ENCODE measurements at regions not wholly inside any gene's neighbourhood (a gene's known extent, or its start where the extent isn't known, plus 50 kb on each side); places are given as distances from the start of the nearest gene placed in this dataset.

DNA sequence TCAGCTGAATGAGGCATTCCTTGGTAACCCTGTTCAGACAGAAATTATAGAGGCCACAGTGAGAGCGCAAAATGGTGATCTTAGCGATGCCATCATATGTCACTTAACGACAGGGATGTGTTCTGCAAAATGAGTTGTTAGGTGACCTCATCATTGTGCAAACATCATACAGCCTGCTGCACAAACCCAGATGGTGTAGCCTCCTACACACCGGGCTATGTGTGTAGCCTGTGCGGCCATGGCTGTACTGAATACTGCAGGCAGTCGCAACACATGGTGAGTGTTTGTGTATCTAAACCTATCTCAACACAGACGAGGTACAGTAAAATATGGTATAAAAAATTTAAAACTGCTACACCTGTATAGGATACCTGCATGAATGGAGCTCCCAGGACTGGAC is 234.1 kb upstream of the PMEPA1 start:
- Histone ChIP-seq H2BK20ac (ENCODE audit: low read depth, low read length, poor library complexity, severe bottlenecking) (no peak overlapping the region), H2BK12ac (ENCODE audit: insufficient read length, low read depth, low read length) (no peak overlapping the region), H3K56ac (ENCODE audit: insufficient read length, low read depth, low read length) (no peak overlapping the region), H3K14ac (ENCODE audit: insufficient read depth, low read length) (no peak overlapping the region), H4K91ac (ENCODE audit: insufficient read length, low read depth, low read length) (no peak overlapping the region), H4K8ac (replicated peaks; ENCODE audit: insufficient read length, low read depth, low read length) (no peak overlapping the region), H3K23ac (ENCODE audit: insufficient read length, low read depth, low read length) (no peak overlapping the region), H3K9me3 (ENCODE audit: control insufficient read depth, low read depth, low read length) (no peaks in the 10 kb centered on the region), H2AFZ (ENCODE audit: low read length) (no peak overlapping the region), H3K4ac (ENCODE audit: low read depth, low read length) (no peak overlapping the region), H2BK5ac (ENCODE audit: insufficient read length, low read length) (no peak overlapping the region), H3K4me1 (ENCODE audit: insufficient read depth, low read length) (no peaks in the 10 kb centered on the region; the same call in 1 of the 2 replicates), H3K23me2 (ENCODE audit: insufficient read length, low read depth, low read length, poor library complexity, severe bottlenecking) (no peaks in the 10 kb centered on the region), H2BK120ac (ENCODE audit: low read depth, low read length, poor library complexity, severe bottlenecking) (no peak overlapping the region), H3K27me3 (ENCODE audit: insufficient read depth, low read length) (no peaks in the 10 kb centered on the region), H3K79me1 (ENCODE audit: insufficient read depth, low read depth, low read length, poor library complexity, severe bottlenecking) (no peaks in the 10 kb centered on the region), H3K79me2 (ENCODE audit: insufficient read depth, low read length) (no peaks in the 10 kb centered on the region), H4K5ac (ENCODE audit: insufficient read length, low read depth, low read length) (no peak overlapping the region), H3K9ac (ENCODE audit: extremely low read depth, insufficient read length, low read length) (no peak overlapping the region), H2AK5ac (ENCODE audit: insufficient read length, low read length) (no peak overlapping the region), H3K18ac (ENCODE audit: insufficient read length, low read depth, low read length) (no peak overlapping the region), H4K20me1 (ENCODE audit: control insufficient read depth, insufficient read depth, insufficient read length) (no peaks in the 10 kb centered on the region), H3K4me2 (ENCODE audit: insufficient read depth, insufficient read length, low read length) (no peak overlapping the region), H2BK15ac (ENCODE audit: low read depth, low read length) (no peak overlapping the region), H3K27ac (ENCODE audit: insufficient read length, low read depth, low read length) (no peak overlapping the region), H3T11ph (ENCODE audit: low read length) (no peak overlapping the region)
- no CpG with 5 or more reads among the region's 7 CpGs for WGBS (ENCODE audit: extremely low coverage, insufficient read length, low lambda C conversion rate)
- Mint-ChIP-seq H3K4me3 (no peak overlapping the region), H3K27me3 (ENCODE audit: low read depth) (peaks cover 2% of the 10 kb centered on the region), H3K4me1 (peaks cover 11 to 15% of the 10 kb centered on the region in 2 experiments), H3K9me3 (peaks cover under 1 to 5% of the 10 kb centered on the region in 2 experiments; a peak in 2 of 5 replicates), H3K36me3 (ENCODE audit: insufficient read depth in 1 of 3, low read depth in 3 of 3) (no peaks in the 10 kb centered on the region), H3K27ac (no peak overlapping the region)
- DNase-seq, result no peak
- TF ChIP-seq, protein P1, sequence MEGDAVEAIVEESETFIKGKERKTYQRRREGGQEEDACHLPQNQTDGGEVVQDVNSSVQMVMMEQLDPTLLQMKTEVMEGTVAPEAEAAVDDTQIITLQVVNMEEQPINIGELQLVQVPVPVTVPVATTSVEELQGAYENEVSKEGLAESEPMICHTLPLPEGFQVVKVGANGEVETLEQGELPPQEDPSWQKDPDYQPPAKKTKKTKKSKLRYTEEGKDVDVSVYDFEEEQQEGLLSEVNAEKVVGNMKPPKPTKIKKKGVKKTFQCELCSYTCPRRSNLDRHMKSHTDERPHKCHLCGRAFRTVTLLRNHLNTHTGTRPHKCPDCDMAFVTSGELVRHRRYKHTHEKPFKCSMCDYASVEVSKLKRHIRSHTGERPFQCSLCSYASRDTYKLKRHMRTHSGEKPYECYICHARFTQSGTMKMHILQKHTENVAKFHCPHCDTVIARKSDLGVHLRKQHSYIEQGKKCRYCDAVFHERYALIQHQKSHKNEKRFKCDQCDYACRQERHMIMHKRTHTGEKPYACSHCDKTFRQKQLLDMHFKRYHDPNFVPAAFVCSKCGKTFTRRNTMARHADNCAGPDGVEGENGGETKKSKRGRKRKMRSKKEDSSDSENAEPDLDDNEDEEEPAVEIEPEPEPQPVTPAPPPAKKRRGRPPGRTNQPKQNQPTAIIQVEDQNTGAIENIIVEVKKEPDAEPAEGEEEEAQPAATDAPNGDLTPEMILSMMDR (conservative IDR thresholded peaks at IDR 0.05), result no peak
